GM23248 (cell line): ENCODE measurements at regions not wholly inside any gene's neighbourhood (a gene's known extent, or its start where the extent isn't known, plus 50 kb on each side); places are given as distances from the start of the nearest gene placed in this dataset.

Source experiments
- EZH2 ChIP-seq: fragments of 200-600 bp; sonication (generic); IDR thresholded peaks from 2 replicates; pipeline ENCODE4 v1.6.1; 2018; ENCODE audit warnings: antibody characterized with exemption, mild to moderate bottlenecking; ENCODE audit not compliant: insufficient read depth, poor library complexity, severe bottlenecking
- EZH2phosphoT487 ChIP-seq: fragments of 200-600 bp; sonication (generic); IDR thresholded peaks from 2 replicates; pipeline ENCODE4 v1.6.1; 2018; ENCODE audit warnings: antibody characterized with exemption, moderate library complexity, mild to moderate bottlenecking, low read depth; ENCODE audit not compliant: insufficient read depth

DNA sequence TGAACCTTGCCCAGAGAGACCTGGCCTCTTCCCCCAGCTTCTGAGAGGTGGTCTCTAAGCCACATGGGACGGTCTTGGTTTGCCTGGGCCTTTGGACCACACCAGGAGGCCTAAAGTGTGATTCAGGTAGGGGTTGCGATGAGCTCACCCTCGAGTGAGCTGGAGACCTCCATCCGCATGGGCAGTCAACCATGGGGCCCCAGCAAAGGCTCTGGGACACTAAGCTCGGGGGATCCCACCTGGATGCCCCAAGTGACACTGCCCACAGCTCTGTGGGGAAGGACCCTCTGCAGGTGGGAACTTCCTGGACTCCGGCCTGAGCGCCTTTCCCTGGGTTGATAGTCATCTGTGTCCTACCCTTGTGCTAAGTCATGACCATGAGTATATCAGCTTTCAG lies 57.1 kb upstream of the FAM20C start:
- TF ChIP-seq EZH2phosphoT487: no peak
- no peak for TF ChIP-seq EZH2
